HEK293 (cell line): ENCODE measurements at regions not wholly inside any gene's neighbourhood (a gene's known extent, or its start where the extent isn't known, plus 50 kb on each side); places are given as distances from the start of the nearest gene placed in this dataset.

ENCODE experiments used
- CTCF ChIA-PET: fragments of 350-600 bp; formaldehyde crosslinking; extraction: SDS; loops from one replicate; lab custom pipeline; 2021; ENCODE audit warnings: antibody characterized with exemption; lab: Yijun Ruan, JAX
- POLR2A ChIA-PET: fragments of 300-600 bp; formaldehyde crosslinking; extraction: SDS; loops from one replicate; lab custom pipeline; 2020; ENCODE audit warnings: antibody characterized with exemption, inconsistent platforms; lab: Yijun Ruan, JAX
- H3K27ac ChIP-seq: fragments of 200-500 bp; sonication (Bioruptor generic); 2 replicates; pipeline ENCODE4 v1.5.1; 2014; ENCODE audit warnings: low read depth, low read length, control low read depth, inconsistent platforms; ENCODE audit errors: extremely low read depth
- H3K36me3 ChIP-seq, 2 experiments: fragments of 200-500 bp in 1 of 2; sonication (Bioruptor generic) in 1 of 2; 1 replicate in 1 of 2; 2 replicates in 1 of 2; pipeline ENCODE4 v1.5.1; 2014 to 2017; ENCODE audit warnings: inconsistent platforms in 2 of 2, low read length in 2 of 2; ENCODE audit not compliant: control insufficient read depth in 2 of 2, insufficient read depth in 1 of 2
- H3K4me1 ChIP-seq: fragments of 200-500 bp; sonication (Bioruptor generic); 2 replicates; pipeline ENCODE4 v1.5.1; 2014; ENCODE audit warnings: mild to moderate bottlenecking, low read length, inconsistent platforms; ENCODE audit not compliant: control insufficient read depth, insufficient read depth
- H3K4me3 ChIP-seq: 2 replicates; pipeline ENCODE4 v1.5.1; 2011; ENCODE audit warnings: low read depth, mild to moderate bottlenecking, control low read depth, low read length, moderate library complexity
- H3K9me3 ChIP-seq: fragments of 200-500 bp; sonication (Bioruptor generic); 2 replicates; pipeline ENCODE4 v1.5.1; 2014; ENCODE audit warnings: low read depth, low read length, inconsistent platforms; ENCODE audit not compliant: control insufficient read depth, insufficient read depth
- BCL11A ChIP-seq: fragments of 450-650 bp; formaldehyde crosslinking; IDR thresholded peaks from 2 replicates; pipeline ENCODE4 v1.5.1; 2016; ENCODE audit warnings: low read depth, missing biosample characterization, missing genetic modification characterization
- EGR2 ChIP-seq: fragments of 450-650 bp; formaldehyde crosslinking; IDR thresholded peaks from 2 replicates; pipeline ENCODE4 v1.5.1; 2016; ENCODE audit warnings: low read depth, missing biosample characterization, missing genetic modification characterization
- KLF10 ChIP-seq: fragments of 450-650 bp; IDR thresholded peaks from 2 replicates; pipeline ENCODE4 v1.5.1; 2018; ENCODE audit warnings: missing biosample characterization, mild to moderate bottlenecking, missing genetic modification characterization
- KLF9 ChIP-seq: fragments of 450-650 bp; formaldehyde crosslinking; IDR thresholded peaks from 2 replicates; pipeline ENCODE4 v1.5.1; 2016; ENCODE audit warnings: missing biosample characterization, missing genetic modification characterization, low read depth
- OSR2 ChIP-seq: fragments of 450-650 bp; formaldehyde crosslinking; IDR thresholded peaks from 2 replicates; pipeline ENCODE4 v1.5.1; 2016; ENCODE audit warnings: missing biosample characterization, missing genetic modification characterization
- SALL2 ChIP-seq: fragments of 450-650 bp; formaldehyde crosslinking; IDR thresholded peaks from 2 replicates; pipeline ENCODE4 v1.5.0; 2017; ENCODE audit warnings: missing biosample characterization, mild to moderate bottlenecking, missing genetic modification characterization, borderline replicate concordance
- TSHZ1 ChIP-seq: fragments of 450-650 bp; formaldehyde crosslinking; IDR thresholded peaks from 2 replicates; pipeline ENCODE4 v1.5.1; 2016; ENCODE audit warnings: missing biosample characterization, missing genetic modification characterization, borderline replicate concordance
- YY1 ChIP-seq: fragments of 450-650 bp; formaldehyde crosslinking; IDR thresholded peaks from 2 replicates; pipeline ENCODE4 v1.5.1; 2018; ENCODE audit warnings: missing biosample characterization, missing genetic modification characterization
- YY2 ChIP-seq: fragments of 450-650 bp; formaldehyde crosslinking; IDR thresholded peaks from 2 replicates; pipeline ENCODE4 v1.5.1; 2016; ENCODE audit warnings: missing biosample characterization, missing genetic modification characterization
- ZBTB10 ChIP-seq: fragments of 450-650 bp; formaldehyde crosslinking; IDR thresholded peaks from 2 replicates; pipeline ENCODE4 v1.5.1; 2016; ENCODE audit warnings: missing biosample characterization, missing genetic modification characterization
- ZFP3 ChIP-seq: fragments of 450-650 bp; formaldehyde crosslinking; IDR thresholded peaks from 2 replicates; pipeline ENCODE4 v1.5.1; 2016; ENCODE audit warnings: low read depth, missing biosample characterization, missing genetic modification characterization
- ZNF202 ChIP-seq: fragments of 450-650 bp; formaldehyde crosslinking; IDR thresholded peaks from 2 replicates; pipeline ENCODE4 v1.5.1; 2016; ENCODE audit warnings: missing biosample characterization, missing genetic modification characterization, borderline replicate concordance
- ZNF585B ChIP-seq: fragments of 450-650 bp; formaldehyde crosslinking; IDR thresholded peaks from 2 replicates; pipeline ENCODE4 v1.5.1; 2016; ENCODE audit warnings: missing biosample characterization, missing genetic modification characterization
- ZNF704 ChIP-seq: fragments of 450-650 bp; formaldehyde crosslinking; IDR thresholded peaks from 2 replicates; pipeline ENCODE4 v1.5.1; 2016; ENCODE audit warnings: missing biosample characterization, missing genetic modification characterization
- ZNF776 ChIP-seq: fragments of 450-650 bp; formaldehyde crosslinking; IDR thresholded peaks from 2 replicates; pipeline ENCODE4 v1.5.0; 2017; ENCODE audit warnings: missing biosample characterization, missing genetic modification characterization, borderline replicate concordance
- ZSCAN23 ChIP-seq: fragments of 450-650 bp; formaldehyde crosslinking; IDR thresholded peaks from 2 replicates; pipeline ENCODE4 v1.5.1; 2016; ENCODE audit warnings: missing biosample characterization, missing genetic modification characterization

- Histone ChIP-seq H3K36me3 (no peaks in the 10 kb centered on the region), H3K9me3 (no peaks in the 10 kb centered on the region), H3K27ac (no peak overlapping the region), H3K4me3 (no peak overlapping the region), H3K4me1 (peaks cover 6% of the 10 kb centered on the region; the same call in 1 of the 2 replicates)
- ChIA-PET POLR2A (no interaction called here), CTCF (no interaction called here)
- no peak for TF ChIP-seq KLF10 (tag by site-specific recombination)
- no peak for TF ChIP-seq ZNF704
- no peak for TF ChIP-seq TSHZ1 (tag by site-specific recombination)
- no peak for TF ChIP-seq ZNF776 (tag by site-specific recombination)
Measured at GRCh38 chr3:188978421-188979171, 193.2 kb upstream of the TPRG1 start.

- H3K9me3 ChIP-seq: no peaks in the 10 kb centered on the region
- no peaks in the 10 kb centered on the region for H3K36me3 ChIP-seq
- TF ChIP-seq ZSCAN23 (tag by site-specific recombination) (no peak), SALL2 (tag by site-specific recombination) (no peak), OSR2 (tag by site-specific recombination) (no peak), YY1 (tag by site-specific recombination) (no peak), ZFP3 (tag by site-specific recombination) (no peak), YY2 (tag by site-specific recombination) (no peak), KLF9 (tag by site-specific recombination) (no peak), ZNF585B (tag by site-specific recombination) (no peak), ZNF202 (tag by site-specific recombination) (no peak), BCL11A (tag by site-specific recombination) (no peak), ZBTB10 (no peak), EGR2 (tag by site-specific recombination) (no peak)
- TF ChIP-seq, all 188 proteins: peak for 0
- POLR2A ChIA-PET: no interaction called here
- no peak overlapping the region for H3K27ac ChIP-seq
- H3K4me1 ChIP-seq: peaks cover 6% of the 10 kb centered on the region; the same call in 1 of the 2 replicates
- no peak overlapping the region for H3K4me3 ChIP-seq
- CTCF ChIA-PET: no interaction called here
Measured at GRCh38 chr3:188979248-188979647, 192.5 kb upstream of the TPRG1 start.
